Ectodermal cell (in vitro differentiated cells): ENCODE measurements at regions not wholly inside any gene's neighbourhood (a gene's known extent, or its start where the extent isn't known, plus 50 kb on each side); places are given as distances from the start of the nearest gene placed in this dataset.

ENCODE experiments used
- H3K27ac ChIP-seq: 2 replicates; pipeline ENCODE4 v1.7.0; 2013; ENCODE audit warnings: mild to moderate bottlenecking, low read depth, low read length; ENCODE audit not compliant: insufficient read depth, poor library complexity, severe bottlenecking
- H3K27me3 ChIP-seq: 2 replicates; pipeline ENCODE4 v1.7.0; 2013; ENCODE audit warnings: mild to moderate bottlenecking, low read length; ENCODE audit not compliant: insufficient read depth, control insufficient read depth, poor library complexity, severe bottlenecking
- H3K36me3 ChIP-seq: one replicate; pipeline ENCODE4 v1.7.0; 2013; ENCODE audit warnings: low read length; ENCODE audit not compliant: control insufficient read depth, insufficient read depth
- H3K4me1 ChIP-seq: one replicate; pipeline ENCODE4 v1.7.0; 2013; ENCODE audit warnings: low read length; ENCODE audit not compliant: control insufficient read depth, insufficient read depth
- H3K4me3 ChIP-seq: 2 replicates; pipeline ENCODE4 v1.7.0; 2013; ENCODE audit warnings: low read depth, low read length, control low read depth; ENCODE audit not compliant: insufficient read depth
- H3K9me3 ChIP-seq: 2 replicates; pipeline ENCODE4 v1.7.0; 2013; ENCODE audit warnings: mild to moderate bottlenecking, low read length, moderate library complexity; ENCODE audit not compliant: control insufficient read depth
- WGBS, 2 experiments: methylation state at CpG; one replicate each; pipeline ENCODE4 v1.1.7; 2013; ENCODE audit warnings: missing lambda C conversion rate in 2 of 2; 5-methylcytosine and 5-hydroxymethylcytosine counted together

GRCh38 chr5:159725475-159725874 lies 190.8 kb upstream of the ADRA1B start:
- H3K27me3 ChIP-seq, result no peaks in the 10 kb centered on the region
- WGBS, 2 experiments, result 83 to 85% methylated on average over 4 of the region's 4 CpGs

GRCh38 chr5:159727167-159727566 lies 189.1 kb upstream of the ADRA1B start:
- no peaks in the 10 kb centered on the region for H3K9me3 ChIP-seq
- H3K36me3 ChIP-seq, result no peaks in the 10 kb centered on the region
- 77 to 90% methylated on average over 1 of the region's 1 CpG for WGBS, 2 experiments
- no peak overlapping the region for H3K27ac ChIP-seq
- no peak overlapping the region for H3K4me3 ChIP-seq
- H3K4me1 ChIP-seq, result peaks cover 8% of the 10 kb centered on the region
- no peaks in the 10 kb centered on the region for H3K27me3 ChIP-seq

More at GRCh38 chr5:159725475-159725874, 190.8 kb upstream of the ADRA1B start:
- H3K4me1 ChIP-seq, result peaks cover 8% of the 10 kb centered on the region
- H3K9me3 ChIP-seq, result no peaks in the 10 kb centered on the region
- H3K36me3 ChIP-seq, result no peaks in the 10 kb centered on the region
- H3K27ac ChIP-seq, result no peak overlapping the region
- no peak overlapping the region for H3K4me3 ChIP-seq

- H3K4me3 ChIP-seq, result no peak overlapping the region
- no peaks in the 10 kb centered on the region for H3K9me3 ChIP-seq
- H3K27me3 ChIP-seq, result no peaks in the 10 kb centered on the region
- H3K36me3 ChIP-seq, result no peaks in the 10 kb centered on the region
- 91 to 92% methylated on average over 1 of the region's 1 CpG for WGBS, 2 experiments
- peaks cover 3% of the 10 kb centered on the region for H3K4me1 ChIP-seq
- H3K27ac ChIP-seq, result no peak overlapping the region
Observed at GRCh38 chr5:159730285-159730684, 186.0 kb upstream of the ADRA1B start.

GRCh38 chr5:159732220-159732619 lies 184.1 kb upstream of the ADRA1B start:
- Histone ChIP-seq H3K36me3 (no peaks in the 10 kb centered on the region), H3K9me3 (no peaks in the 10 kb centered on the region), H3K27me3 (no peaks in the 10 kb centered on the region), H3K4me1 (no peaks in the 10 kb centered on the region), H3K4me3 (no peak overlapping the region), H3K27ac (no peak overlapping the region)
- 93 to 94% methylated on average over 4 of the region's 4 CpGs for WGBS, 2 experiments

- no peak overlapping the region for H3K4me3 ChIP-seq
- 94 to 99% methylated on average over 2 of the region's 2 CpGs for WGBS, 2 experiments
- H3K27me3 ChIP-seq, result no peaks in the 10 kb centered on the region
- no peak overlapping the region for H3K27ac ChIP-seq
- no peaks in the 10 kb centered on the region for H3K9me3 ChIP-seq
- no peaks in the 10 kb centered on the region for H3K4me1 ChIP-seq
- no peaks in the 10 kb centered on the region for H3K36me3 ChIP-seq
Observed at GRCh38 chr5:159734366-159734765, 181.9 kb upstream of the ADRA1B start.

GRCh38 chr5:159735036-159735435 lies 181.2 kb upstream of the ADRA1B start:
- Histone ChIP-seq H3K4me3 (no peak overlapping the region), H3K4me1 (no peaks in the 10 kb centered on the region), H3K36me3 (no peaks in the 10 kb centered on the region), H3K27me3 (no peaks in the 10 kb centered on the region), H3K27ac (no peak overlapping the region), H3K9me3 (no peaks in the 10 kb centered on the region)
- 92 to 93% methylated on average over 2 of the region's 2 CpGs for WGBS, 2 experiments

GRCh38 chr5:159735749-159736660 lies 180.3 kb upstream of the ADRA1B start:
- no peaks in the 10 kb centered on the region for H3K4me1 ChIP-seq
- H3K36me3 ChIP-seq, result no peaks in the 10 kb centered on the region
- no peak overlapping the region for H3K4me3 ChIP-seq
- H3K27me3 ChIP-seq, result no peaks in the 10 kb centered on the region
- no peaks in the 10 kb centered on the region for H3K9me3 ChIP-seq
- WGBS, 2 experiments, result 92 to 97% methylated on average over 8 of the region's 8 CpGs
- no peak overlapping the region for H3K27ac ChIP-seq

GRCh38 chr5:159736844-159737243 lies 179.4 kb upstream of the ADRA1B start:
- Histone ChIP-seq H3K27ac (no peak overlapping the region), H3K27me3 (no peaks in the 10 kb centered on the region), H3K4me3 (no peak overlapping the region), H3K9me3 (no peaks in the 10 kb centered on the region), H3K36me3 (no peaks in the 10 kb centered on the region), H3K4me1 (no peaks in the 10 kb centered on the region)
- 91 to 100% methylated on average over 2 of the region's 2 CpGs for WGBS, 2 experiments

GRCh38 chr5:159737263-159737662 lies 179.0 kb upstream of the ADRA1B start:
- Histone ChIP-seq H3K4me1 (no peaks in the 10 kb centered on the region), H3K27ac (no peak overlapping the region), H3K27me3 (no peaks in the 10 kb centered on the region), H3K9me3 (no peaks in the 10 kb centered on the region), H3K4me3 (no peak overlapping the region), H3K36me3 (no peaks in the 10 kb centered on the region)
- WGBS, 2 experiments, result 94 to 95% methylated on average over 5 of the region's 5 CpGs

GRCh38 chr5:159741829-159742322 lies 174.4 kb upstream of the ADRA1B start:
- no peaks in the 10 kb centered on the region for H3K27me3 ChIP-seq
- H3K27ac ChIP-seq, result no peak overlapping the region
- no peaks in the 10 kb centered on the region for H3K36me3 ChIP-seq
- no peak overlapping the region for H3K4me3 ChIP-seq
- H3K9me3 ChIP-seq, result no peaks in the 10 kb centered on the region
- H3K4me1 ChIP-seq, result no peaks in the 10 kb centered on the region
- 93% methylated on average over 5 of the region's 5 CpGs for WGBS, 2 experiments
